ENCODE measurements at regions not wholly inside any gene's neighbourhood (a gene's known extent, or its start where the extent isn't known, plus 50 kb on each side); places are given as distances from the start of the nearest gene placed in this dataset.

DNA sequence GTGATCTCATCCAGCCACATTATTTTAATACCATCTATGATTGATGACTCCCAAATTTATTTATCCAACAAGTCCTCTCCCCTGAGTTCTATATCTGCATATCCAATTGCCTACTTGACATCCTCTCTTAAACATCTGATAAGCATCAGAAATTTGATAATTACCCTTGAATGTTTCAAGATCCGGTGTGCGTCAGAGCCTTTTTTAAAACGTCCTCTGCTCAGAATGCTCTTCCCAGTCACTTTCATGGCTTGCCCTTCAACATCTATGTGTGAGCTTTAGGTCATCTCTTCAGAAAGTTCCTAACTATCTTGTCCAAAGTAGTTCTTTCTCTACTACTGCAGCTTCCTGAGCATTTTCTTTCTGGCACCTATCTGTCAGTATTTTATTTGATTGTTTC is 364.3 kb downstream of the PLPP3 start:
- TF ChIP-seq, protein P1, sequence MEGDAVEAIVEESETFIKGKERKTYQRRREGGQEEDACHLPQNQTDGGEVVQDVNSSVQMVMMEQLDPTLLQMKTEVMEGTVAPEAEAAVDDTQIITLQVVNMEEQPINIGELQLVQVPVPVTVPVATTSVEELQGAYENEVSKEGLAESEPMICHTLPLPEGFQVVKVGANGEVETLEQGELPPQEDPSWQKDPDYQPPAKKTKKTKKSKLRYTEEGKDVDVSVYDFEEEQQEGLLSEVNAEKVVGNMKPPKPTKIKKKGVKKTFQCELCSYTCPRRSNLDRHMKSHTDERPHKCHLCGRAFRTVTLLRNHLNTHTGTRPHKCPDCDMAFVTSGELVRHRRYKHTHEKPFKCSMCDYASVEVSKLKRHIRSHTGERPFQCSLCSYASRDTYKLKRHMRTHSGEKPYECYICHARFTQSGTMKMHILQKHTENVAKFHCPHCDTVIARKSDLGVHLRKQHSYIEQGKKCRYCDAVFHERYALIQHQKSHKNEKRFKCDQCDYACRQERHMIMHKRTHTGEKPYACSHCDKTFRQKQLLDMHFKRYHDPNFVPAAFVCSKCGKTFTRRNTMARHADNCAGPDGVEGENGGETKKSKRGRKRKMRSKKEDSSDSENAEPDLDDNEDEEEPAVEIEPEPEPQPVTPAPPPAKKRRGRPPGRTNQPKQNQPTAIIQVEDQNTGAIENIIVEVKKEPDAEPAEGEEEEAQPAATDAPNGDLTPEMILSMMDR (IDR thresholded peaks at IDR 0.05), result no peak
- no peak for TF ChIP-seq POLR2A (IDR thresholded peaks at IDR 0.05)

Measured in lower leg skin (tissue), 3 donors.